Parathyroid adenoma (tissue), 2 donors: ENCODE measurements at regions not wholly inside any gene's neighbourhood (a gene's known extent, or its start where the extent isn't known, plus 50 kb on each side); places are given as distances from the start of the nearest gene placed in this dataset.

Experiments
- H2AFZ ChIP-seq: fragments of 300-600 bp; sonication (generic); one replicate; pipeline ENCODE4 v1.7.0; 2017; ENCODE audit warnings: antibody characterized with exemption, mild to moderate bottlenecking
- H3K27ac ChIP-seq: fragments of 300-600 bp; sonication (generic); one replicate; pipeline ENCODE4 v1.7.0; 2017
- H3K27me3 ChIP-seq: fragments of 300-600 bp; sonication (generic); one replicate; pipeline ENCODE4 v1.7.0; 2017; ENCODE audit warnings: low read length; ENCODE audit not compliant: control insufficient read depth, insufficient read depth
- H3K36me3 ChIP-seq: fragments of 300-600 bp; sonication (generic); one replicate; pipeline ENCODE4 v1.7.0; 2017; ENCODE audit warnings: low read length; ENCODE audit not compliant: control insufficient read depth, insufficient read depth
- H3K4me1 ChIP-seq: fragments of 300-600 bp; sonication (generic); one replicate; pipeline ENCODE4 v1.7.0; 2017; ENCODE audit warnings: control low read depth
- H3K4me2 ChIP-seq: fragments of 300-600 bp; sonication (generic); one replicate; pipeline ENCODE4 v1.7.0; 2017; ENCODE audit warnings: low read length
- H3K4me3 ChIP-seq: fragments of 300-600 bp; sonication (generic); one replicate; pipeline ENCODE4 v1.7.0; 2017; ENCODE audit warnings: low read depth, low read length
- H3K79me2 ChIP-seq: fragments of 300-600 bp; sonication (generic); one replicate; pipeline ENCODE4 v1.7.0; 2017; ENCODE audit warnings: control low read depth
- H3K9ac ChIP-seq: fragments of 300-600 bp; sonication (generic); one replicate; pipeline ENCODE4 v1.7.0; 2017; ENCODE audit warnings: mild to moderate bottlenecking
- H3K9me3 ChIP-seq: fragments of 300-600 bp; sonication (generic); one replicate; pipeline ENCODE4 v1.7.0; 2017; ENCODE audit warnings: low read length; ENCODE audit not compliant: control insufficient read depth
- CTCF ChIP-seq: fragments of 300-600 bp; sonication (generic); IDR thresholded peaks from one replicate; pipeline ENCODE4 v1.7.0; 2017; ENCODE audit warnings: antibody characterized with exemption, mild to moderate bottlenecking
- donor health status: primary hyperparathyroidism.

GRCh38 chr14:38745861-38746260 lies 357.2 kb downstream of the SEC23A start:
- H3K9me3 ChIP-seq: no peaks in the 10 kb centered on the region
- no peaks in the 10 kb centered on the region for H3K79me2 ChIP-seq
- no peak overlapping the region for H3K4me2 ChIP-seq
- H3K4me3 ChIP-seq: no peak overlapping the region
- H3K9ac ChIP-seq: no peak overlapping the region
- H3K27me3 ChIP-seq: no peaks in the 10 kb centered on the region
- H3K27ac ChIP-seq: no peak overlapping the region
- no peak for TF ChIP-seq CTCF
- H2AFZ ChIP-seq: no peak overlapping the region
- no peaks in the 10 kb centered on the region for H3K4me1 ChIP-seq
- no peaks in the 10 kb centered on the region for H3K36me3 ChIP-seq

- no peak overlapping the region for H2AFZ ChIP-seq
- TF ChIP-seq CTCF: no peak
Observed at GRCh38 chr14:38743966-38744584, 359.0 kb downstream of the SEC23A start.

GRCh38 chr14:38737686-38738407 lies 365.2 kb downstream of the SEC23A start:
- Histone ChIP-seq H3K36me3 (no peaks in the 10 kb centered on the region), H3K79me2 (no peaks in the 10 kb centered on the region), H3K4me1 (no peaks in the 10 kb centered on the region), H3K4me2 (no peak overlapping the region), H3K27ac (no peak overlapping the region), H3K9me3 (no peaks in the 10 kb centered on the region), H3K27me3 (no peaks in the 10 kb centered on the region), H3K9ac (no peak overlapping the region), H2AFZ (no peak overlapping the region), H3K4me3 (no peak overlapping the region)
- TF ChIP-seq CTCF: no peak

More at GRCh38 chr14:38743966-38744584, 359.0 kb downstream of the SEC23A start:
- H3K4me3 ChIP-seq: no peak overlapping the region
- H3K79me2 ChIP-seq: no peaks in the 10 kb centered on the region
- H3K27ac ChIP-seq: no peak overlapping the region
- H3K4me1 ChIP-seq: no peaks in the 10 kb centered on the region
- H3K36me3 ChIP-seq: no peaks in the 10 kb centered on the region
- no peak overlapping the region for H3K9ac ChIP-seq
- no peaks in the 10 kb centered on the region for H3K27me3 ChIP-seq
- no peaks in the 10 kb centered on the region for H3K9me3 ChIP-seq
- no peak overlapping the region for H3K4me2 ChIP-seq

GRCh38 chr14:38735005-38735404 lies 368.0 kb downstream of the SEC23A start:
- Histone ChIP-seq H3K79me2 (no peaks in the 10 kb centered on the region), H3K4me1 (no peaks in the 10 kb centered on the region), H3K4me3 (no peak overlapping the region), H3K4me2 (no peak overlapping the region), H3K27me3 (no peaks in the 10 kb centered on the region), H3K36me3 (no peaks in the 10 kb centered on the region), H3K9me3 (no peaks in the 10 kb centered on the region), H3K27ac (no peak overlapping the region), H3K9ac (no peak overlapping the region), H2AFZ (no peak overlapping the region)
- TF ChIP-seq CTCF: no peak

- Histone ChIP-seq H3K4me3 (no peak overlapping the region), H3K36me3 (no peaks in the 10 kb centered on the region), H3K27me3 (no peaks in the 10 kb centered on the region), H3K9ac (no peak overlapping the region), H3K9me3 (no peaks in the 10 kb centered on the region), H3K4me2 (no peak overlapping the region), H3K79me2 (no peaks in the 10 kb centered on the region), H2AFZ (no peak overlapping the region), H3K4me1 (no peaks in the 10 kb centered on the region), H3K27ac (no peak overlapping the region)
- TF ChIP-seq CTCF: no peak
Observed at GRCh38 chr14:38731962-38732361, 371.1 kb downstream of the SEC23A start.
